ENCODE measurements at regions not wholly inside any gene's neighbourhood (a gene's known extent, or its start where the extent isn't known, plus 50 kb on each side); places are given as distances from the start of the nearest gene placed in this dataset.

- no peak overlapping the region for H3K4me2 ChIP-seq (ENCODE audit: low read length)
- H2AFZ ChIP-seq (ENCODE audit: low read depth, low read length): no peak overlapping the region
- H4K20me1 ChIP-seq (ENCODE audit: insufficient read depth, low read length): no peaks in the 10 kb centered on the region
- H3K36me3 ChIP-seq (replicated peaks; ENCODE audit: low read depth, low read length): no peaks in the 10 kb centered on the region
- H3K79me2 ChIP-seq (ENCODE audit: low read length): no peaks in the 10 kb centered on the region
- H3K4me1 ChIP-seq (ENCODE audit: low read length): no peaks in the 10 kb centered on the region
- no peak for TF ChIP-seq EZH2phosphoT487 (IDR thresholded peaks at IDR 0.05; ENCODE audit: low read depth)
- TF ChIP-seq, protein P1, sequence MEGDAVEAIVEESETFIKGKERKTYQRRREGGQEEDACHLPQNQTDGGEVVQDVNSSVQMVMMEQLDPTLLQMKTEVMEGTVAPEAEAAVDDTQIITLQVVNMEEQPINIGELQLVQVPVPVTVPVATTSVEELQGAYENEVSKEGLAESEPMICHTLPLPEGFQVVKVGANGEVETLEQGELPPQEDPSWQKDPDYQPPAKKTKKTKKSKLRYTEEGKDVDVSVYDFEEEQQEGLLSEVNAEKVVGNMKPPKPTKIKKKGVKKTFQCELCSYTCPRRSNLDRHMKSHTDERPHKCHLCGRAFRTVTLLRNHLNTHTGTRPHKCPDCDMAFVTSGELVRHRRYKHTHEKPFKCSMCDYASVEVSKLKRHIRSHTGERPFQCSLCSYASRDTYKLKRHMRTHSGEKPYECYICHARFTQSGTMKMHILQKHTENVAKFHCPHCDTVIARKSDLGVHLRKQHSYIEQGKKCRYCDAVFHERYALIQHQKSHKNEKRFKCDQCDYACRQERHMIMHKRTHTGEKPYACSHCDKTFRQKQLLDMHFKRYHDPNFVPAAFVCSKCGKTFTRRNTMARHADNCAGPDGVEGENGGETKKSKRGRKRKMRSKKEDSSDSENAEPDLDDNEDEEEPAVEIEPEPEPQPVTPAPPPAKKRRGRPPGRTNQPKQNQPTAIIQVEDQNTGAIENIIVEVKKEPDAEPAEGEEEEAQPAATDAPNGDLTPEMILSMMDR (IDR thresholded peaks at IDR 0.05; ENCODE audit: low read depth, low read length): no peak
- no peak overlapping the region for H3K9ac ChIP-seq (ENCODE audit: low read length)
- no peak overlapping the region for H3K4me3 ChIP-seq (ENCODE audit: low read length)
- no peak overlapping the region for H3K27ac ChIP-seq (ENCODE audit: low read length)
- peaks cover 38% of the 10 kb centered on the region for H3K27me3 ChIP-seq (ENCODE audit: low read depth, low read length)
- no peaks in the 10 kb centered on the region for H3K9me3 ChIP-seq (ENCODE audit: insufficient read depth, low read length)
Measured at GRCh38 chr20:10902576-10903282, 228.9 kb upstream of the JAG1 start.

GRCh38 chr20:10906834-10907233 is 233.0 kb upstream of the JAG1 start:
- no peak overlapping the region for H3K4me2 ChIP-seq (ENCODE audit: low read length)
- H2AFZ ChIP-seq (ENCODE audit: low read depth, low read length): no peak overlapping the region
- TF ChIP-seq, protein P1 (IDR thresholded peaks at IDR 0.05; ENCODE audit: low read depth, low read length): no peak
- TF ChIP-seq EZH2phosphoT487 (IDR thresholded peaks at IDR 0.05; ENCODE audit: low read depth): no peak
- H3K36me3 ChIP-seq (replicated peaks; ENCODE audit: low read depth, low read length): no peaks in the 10 kb centered on the region
- H3K4me1 ChIP-seq (ENCODE audit: low read length): no peaks in the 10 kb centered on the region
- H3K9ac ChIP-seq (ENCODE audit: low read length): no peak overlapping the region
- H3K9me3 ChIP-seq (ENCODE audit: insufficient read depth, low read length): no peaks in the 10 kb centered on the region
- peaks cover 21% of the 10 kb centered on the region; the same call in 1 of the 2 replicates for H3K27me3 ChIP-seq (ENCODE audit: low read depth, low read length)
- H3K27ac ChIP-seq (ENCODE audit: low read length): no peak overlapping the region
- no peaks in the 10 kb centered on the region for H4K20me1 ChIP-seq (ENCODE audit: insufficient read depth, low read length)
- no peak overlapping the region for H3K4me3 ChIP-seq (ENCODE audit: low read length)
- no peaks in the 10 kb centered on the region for H3K79me2 ChIP-seq (ENCODE audit: low read length)

DNA sequence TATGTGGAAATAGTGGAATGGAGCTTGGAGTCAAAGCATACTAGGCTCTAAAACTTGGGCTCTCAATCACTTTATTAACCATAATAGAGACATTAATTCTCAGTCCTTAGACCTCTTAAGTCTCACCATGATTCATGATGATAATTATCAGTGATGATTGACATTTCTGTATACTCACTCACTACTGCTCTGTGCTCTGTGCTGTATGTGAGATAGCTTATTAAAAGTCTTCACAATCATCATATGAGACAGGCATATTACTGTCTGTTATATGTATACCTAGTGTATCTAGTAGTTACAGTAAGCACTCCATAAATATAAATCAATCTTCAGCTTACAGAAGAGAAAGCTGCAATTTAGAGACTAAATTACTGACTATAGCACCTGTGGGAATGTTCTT is 236.0 kb upstream of the JAG1 start:
- Histone ChIP-seq H3K4me3 (ENCODE audit: low read length) (no peak overlapping the region), H3K9me3 (ENCODE audit: insufficient read depth, low read length) (no peaks in the 10 kb centered on the region), H3K27ac (ENCODE audit: low read length) (no peak overlapping the region), H3K27me3 (ENCODE audit: low read depth, low read length) (peaks cover 9% of the 10 kb centered on the region; the same call in 1 of the 2 replicates), H3K36me3 (replicated peaks; ENCODE audit: low read depth, low read length) (no peaks in the 10 kb centered on the region), H2AFZ (ENCODE audit: low read depth, low read length) (no peak overlapping the region), H3K4me1 (ENCODE audit: low read length) (no peaks in the 10 kb centered on the region), H3K9ac (ENCODE audit: low read length) (no peak overlapping the region), H3K4me2 (ENCODE audit: low read length) (no peak overlapping the region), H4K20me1 (ENCODE audit: insufficient read depth, low read length) (no peaks in the 10 kb centered on the region), H3K79me2 (ENCODE audit: low read length) (no peaks in the 10 kb centered on the region)
- TF ChIP-seq, protein P1 (IDR thresholded peaks at IDR 0.05; ENCODE audit: low read depth, low read length): no peak
- TF ChIP-seq EZH2phosphoT487 (IDR thresholded peaks at IDR 0.05; ENCODE audit: low read depth): no peak

GRCh38 chr20:10910535-10911178 is 236.9 kb upstream of the JAG1 start:
- Histone ChIP-seq H3K27me3 (ENCODE audit: low read depth, low read length) (peaks cover 9% of the 10 kb centered on the region; the same call in 1 of the 2 replicates), H3K9ac (ENCODE audit: low read length) (no peak overlapping the region), H3K27ac (ENCODE audit: low read length) (no peak overlapping the region), H3K9me3 (ENCODE audit: insufficient read depth, low read length) (no peaks in the 10 kb centered on the region), H3K4me1 (ENCODE audit: low read length) (no peaks in the 10 kb centered on the region), H2AFZ (ENCODE audit: low read depth, low read length) (no peak overlapping the region), H3K4me3 (ENCODE audit: low read length) (no peak overlapping the region), H3K36me3 (replicated peaks; ENCODE audit: low read depth, low read length) (no peaks in the 10 kb centered on the region), H4K20me1 (ENCODE audit: insufficient read depth, low read length) (no peaks in the 10 kb centered on the region), H3K4me2 (ENCODE audit: low read length) (no peak overlapping the region), H3K79me2 (ENCODE audit: low read length) (no peaks in the 10 kb centered on the region)
- TF ChIP-seq EZH2phosphoT487 (IDR thresholded peaks at IDR 0.05; ENCODE audit: low read depth): no peak
- TF ChIP-seq, protein P1 (IDR thresholded peaks at IDR 0.05; ENCODE audit: low read depth, low read length): no peak

All from OCI-LY3 (cell line).